Limb (tissue), 2 donors: ENCODE measurements at regions not wholly inside any gene's neighbourhood (a gene's known extent, or its start where the extent isn't known, plus 50 kb on each side); places are given as distances from the start of the nearest gene placed in this dataset.
"Not testable (repeated sequence)": the region's sequence is repeated elsewhere in the genome, so short reads cannot be mapped to it uniquely, and the experiment has no call there.

Source experiments
- DNase-seq, 2 donors: peaks; one replicate each; pipeline ENCODE4 v3.0.0-alpha.2; 2016; ENCODE audit errors: extremely low spot score in 2 of 2

DNA sequence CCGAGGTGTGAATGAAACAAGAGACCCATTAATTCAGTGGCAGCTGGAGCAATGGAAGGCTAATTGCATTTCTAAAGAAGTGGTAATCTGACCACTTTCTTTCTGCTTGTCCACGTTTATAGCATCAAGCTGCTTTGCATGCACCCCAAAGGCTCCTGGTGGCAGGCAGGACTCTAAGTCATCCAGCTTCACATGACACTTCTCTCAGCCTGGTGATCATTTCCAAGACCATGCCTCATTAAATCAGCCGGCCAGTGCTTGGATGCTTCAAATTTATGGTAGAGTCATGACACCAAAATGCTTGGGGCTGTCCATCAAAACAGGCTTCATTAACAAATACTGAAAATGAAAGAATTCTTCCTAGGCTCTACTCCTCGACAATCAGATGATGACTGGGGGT is 614.9 kb downstream of the DOK5 start:
- no peak for DNase-seq

DNA sequence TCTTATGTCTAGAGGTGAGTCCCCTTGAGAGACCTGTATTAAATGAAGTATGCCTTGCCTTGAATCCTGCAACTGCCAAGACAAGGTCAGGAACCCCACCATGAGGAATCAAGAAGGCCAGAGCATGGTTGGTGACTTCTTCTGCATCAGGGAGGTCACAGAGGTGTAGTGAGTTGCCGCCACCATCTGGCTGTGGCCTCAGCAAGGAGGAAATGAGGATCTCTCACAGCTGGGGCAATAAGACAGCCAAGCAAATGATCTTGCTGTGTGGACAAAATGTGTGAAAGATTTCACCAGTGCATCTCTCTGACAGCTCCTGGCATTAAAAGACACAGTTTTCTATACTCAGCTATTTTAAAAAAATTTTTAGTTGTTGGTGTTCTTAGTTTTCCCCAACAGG is 611.0 kb downstream of the DOK5 start:
- no peak for DNase-seq

DNA sequence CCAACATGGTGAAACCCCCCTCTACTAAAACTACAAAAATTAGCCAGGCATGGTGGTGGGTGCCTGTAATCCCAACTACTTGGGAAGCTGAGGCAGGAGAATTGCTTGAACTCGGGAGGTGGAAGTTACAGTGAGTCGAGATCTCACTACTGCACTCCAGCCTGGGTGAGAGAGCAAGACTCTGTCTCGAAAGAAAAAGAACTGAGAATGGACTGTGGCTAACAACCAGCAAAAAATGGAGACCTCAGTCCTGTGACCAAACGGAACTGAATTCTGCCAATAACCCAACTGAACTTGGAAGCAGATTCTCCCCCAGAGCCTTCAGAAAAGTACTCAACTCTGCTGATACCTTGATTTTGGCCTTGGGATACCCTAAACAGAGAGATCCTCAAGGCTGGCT is 604.5 kb downstream of the DOK5 start:
- DNase-seq, result no peak

DNA sequence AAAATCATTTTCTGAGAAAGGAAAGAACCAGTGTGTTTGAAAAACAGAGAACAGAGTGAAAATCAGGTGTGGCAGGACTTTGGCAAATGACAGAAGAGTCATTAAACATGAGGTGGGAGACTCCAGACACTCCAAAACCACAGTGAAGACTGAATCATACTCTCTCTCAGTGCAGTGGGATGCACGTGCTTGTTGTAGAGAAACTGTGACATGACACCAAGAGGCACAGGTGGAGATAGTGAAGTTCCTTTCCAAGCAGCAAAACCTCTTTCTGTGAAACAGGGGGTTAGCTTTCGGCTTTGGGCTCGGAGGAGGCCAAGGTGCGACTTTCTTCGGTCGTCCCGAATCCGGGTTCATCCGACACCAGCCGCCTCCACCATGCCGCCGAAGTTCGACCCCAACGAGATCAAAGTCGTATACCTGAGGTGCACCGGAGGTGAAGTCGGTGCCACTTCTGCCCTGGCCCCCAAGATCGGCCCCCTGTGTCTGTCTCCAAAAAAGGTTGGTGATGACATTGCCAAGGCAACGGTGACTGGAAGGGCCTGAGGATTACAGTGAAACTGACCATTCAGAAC is 599.0 kb downstream of the DOK5 start:
- DNase-seq, result not testable (repeated sequence)

DNA sequence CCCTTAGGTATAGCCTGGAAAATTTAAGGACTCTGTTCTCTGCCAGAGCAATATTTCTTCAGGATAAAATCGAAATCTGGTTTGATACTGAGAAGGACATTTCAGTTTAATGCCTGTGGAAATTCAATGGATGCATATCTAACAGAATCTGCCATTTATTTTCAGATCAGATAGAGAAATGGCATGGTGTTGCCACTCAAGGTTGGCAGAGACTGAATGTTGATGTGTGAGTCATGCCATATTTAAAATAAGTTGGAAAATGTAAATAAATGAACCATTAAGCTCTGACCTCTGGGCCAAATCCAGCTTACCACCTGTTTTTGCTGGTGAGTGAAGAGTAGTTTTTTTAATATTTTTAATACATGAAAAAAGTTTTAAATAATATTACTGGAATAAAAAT is 594.6 kb downstream of the DOK5 start:
- DNase-seq, result no peak

DNA sequence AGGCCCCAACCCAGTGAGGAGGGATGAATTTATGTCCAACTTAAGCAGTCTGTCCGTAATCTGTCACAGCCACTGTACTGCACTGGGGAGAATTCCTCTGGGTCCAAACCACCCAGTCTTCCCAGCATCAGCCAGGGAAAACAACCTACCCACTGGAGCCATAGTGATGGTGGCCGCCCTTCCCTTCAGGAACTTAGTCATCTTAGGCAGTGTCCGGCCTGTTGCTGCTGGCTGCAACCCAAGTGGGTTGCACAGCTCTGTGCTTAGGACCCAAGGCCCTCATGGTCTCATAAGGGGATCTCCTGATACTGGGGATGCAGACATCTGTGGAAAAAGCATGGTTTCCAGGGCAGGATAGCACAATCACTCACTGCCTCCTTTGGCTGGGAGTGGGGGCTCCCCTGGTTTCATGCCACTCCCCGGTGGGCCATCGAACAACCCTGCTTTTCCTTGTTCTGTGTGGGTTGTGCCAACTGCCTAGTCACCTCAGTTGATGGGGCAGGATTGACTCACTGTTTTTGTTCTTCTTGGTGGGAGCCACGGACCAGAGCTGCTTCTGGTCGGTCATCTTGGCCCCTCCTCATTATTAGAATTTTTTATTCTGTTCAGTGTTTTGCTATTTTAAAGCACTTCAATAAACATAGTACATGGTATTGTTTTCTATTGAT is 591.9 kb downstream of the DOK5 start:
- no peak for DNase-seq

DNA sequence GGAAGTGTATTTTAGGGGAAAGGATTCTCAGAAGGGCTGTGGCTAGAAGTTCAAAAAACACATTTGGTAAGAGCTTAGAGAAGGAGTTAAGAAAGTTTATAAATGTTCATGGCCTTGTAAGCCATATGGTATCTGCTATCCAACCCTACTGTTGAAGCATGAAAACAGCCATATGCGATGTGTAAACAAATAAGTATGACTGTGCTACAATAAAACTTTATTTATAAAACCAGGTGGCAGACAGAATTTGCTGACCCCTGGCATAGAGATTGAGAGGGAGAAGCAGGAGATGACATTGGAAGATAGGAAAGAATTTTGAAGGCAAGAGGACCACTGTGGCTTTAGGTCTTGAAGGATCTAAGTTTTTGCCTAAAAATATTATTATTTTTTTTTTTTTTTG is 583.5 kb downstream of the DOK5 start:
- no peak for DNase-seq

DNA sequence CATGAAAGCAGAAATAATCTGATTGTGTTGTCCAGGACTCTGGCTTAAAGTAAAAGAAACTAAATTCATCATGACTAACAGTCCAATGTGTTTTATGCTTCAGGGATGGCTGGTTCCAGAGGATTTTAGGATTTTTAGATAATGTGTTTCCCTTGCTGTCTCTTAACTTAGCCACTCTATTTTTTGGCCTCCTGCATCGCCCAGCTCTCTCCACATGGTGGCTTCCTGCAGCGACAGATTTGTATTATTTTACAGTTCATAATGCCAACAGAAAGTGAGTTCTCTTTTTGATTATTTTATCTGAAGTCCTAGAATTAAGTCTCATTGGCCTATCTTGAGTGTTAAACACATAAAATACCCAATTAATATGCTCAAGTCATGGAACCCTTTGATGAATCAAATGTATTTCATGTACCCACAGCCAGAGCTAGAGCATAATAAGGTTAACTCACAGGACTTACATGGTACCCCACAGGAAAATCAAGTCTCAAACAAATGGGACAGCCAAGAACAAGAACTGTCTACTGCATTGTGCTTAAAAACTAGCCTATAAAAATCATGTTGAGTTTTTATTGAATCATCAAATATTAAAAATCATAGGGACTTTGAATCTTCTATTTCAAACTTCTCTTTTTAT is 582.5 kb downstream of the DOK5 start:
- no peak for DNase-seq

DNA sequence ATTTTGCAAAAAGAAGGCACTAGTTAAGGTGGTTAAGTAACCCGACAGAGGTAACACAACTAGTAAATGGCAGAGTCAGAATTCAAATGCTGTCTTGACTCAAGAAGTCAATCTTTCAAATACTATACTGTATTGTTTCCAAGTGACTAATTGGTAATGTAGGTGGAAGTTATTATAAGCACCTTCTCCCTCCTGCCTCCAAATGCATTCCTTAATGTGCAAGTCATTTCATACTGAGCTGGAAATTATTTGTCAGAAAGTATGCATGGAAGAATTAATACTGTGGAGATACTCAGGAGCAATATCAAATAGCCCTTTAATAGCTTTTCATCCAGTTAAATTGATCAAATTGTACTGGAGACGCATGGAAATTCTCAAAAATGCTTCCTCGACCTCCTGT is 579.1 kb downstream of the DOK5 start:
- no peak for DNase-seq

DNA sequence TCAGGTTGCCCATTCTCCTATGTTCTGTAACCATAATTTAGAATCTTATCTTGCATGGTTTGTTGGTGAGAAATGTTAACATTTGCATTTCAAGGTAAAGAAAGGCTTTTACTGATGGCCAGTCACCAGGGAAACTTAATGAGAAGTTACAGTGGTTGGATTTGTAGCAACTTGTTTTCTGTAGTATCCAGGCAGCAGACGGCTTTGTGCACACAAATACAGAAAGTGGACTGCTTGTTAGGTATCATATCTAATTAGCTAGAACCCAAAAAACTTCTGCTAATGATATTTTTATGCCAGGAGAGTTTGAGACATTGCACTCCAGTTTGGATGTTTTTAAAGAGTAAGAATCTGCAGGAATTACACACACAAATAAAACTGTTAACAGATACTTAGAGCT is 578.0 kb downstream of the DOK5 start:
- no peak for DNase-seq

DNA sequence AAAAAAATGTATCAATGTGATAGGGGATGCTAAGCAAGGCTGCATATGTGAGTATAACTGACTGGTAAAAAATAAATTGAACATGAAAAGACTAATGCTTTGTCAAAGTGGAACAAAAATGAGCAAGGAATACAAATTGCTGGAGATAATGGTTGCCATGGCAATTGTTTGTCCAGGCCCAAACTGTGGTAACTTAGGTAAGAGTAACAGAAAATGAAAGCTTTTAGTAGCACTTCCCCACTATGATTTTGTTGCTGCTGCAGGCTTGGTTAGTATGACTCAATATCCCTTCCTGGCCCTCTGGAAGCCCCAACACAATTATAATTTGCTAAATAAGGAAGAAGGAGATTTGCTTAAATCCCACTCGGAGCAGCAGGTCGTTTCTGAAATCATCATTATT is 577.1 kb downstream of the DOK5 start:
- no peak for DNase-seq

DNA sequence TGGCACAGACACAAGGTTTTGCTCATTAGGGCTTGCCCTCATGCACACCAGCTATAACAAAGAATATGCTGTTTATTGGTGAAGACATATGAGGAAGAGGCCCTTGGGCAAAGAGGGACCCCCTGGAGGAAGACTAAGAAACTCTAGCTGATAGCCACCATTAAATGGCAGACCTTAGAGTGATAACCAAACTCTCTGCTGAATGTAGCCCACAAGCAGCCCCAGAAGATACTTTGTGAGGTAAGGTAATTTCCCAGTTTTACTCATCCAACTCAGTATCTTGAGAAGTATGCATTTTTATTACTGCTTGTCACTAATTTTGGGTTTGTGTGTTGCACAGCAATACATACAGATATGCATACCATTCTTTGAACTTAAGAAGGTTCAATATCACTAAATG is 563.3 kb downstream of the DOK5 start:
- DNase-seq, result no peak

DNA sequence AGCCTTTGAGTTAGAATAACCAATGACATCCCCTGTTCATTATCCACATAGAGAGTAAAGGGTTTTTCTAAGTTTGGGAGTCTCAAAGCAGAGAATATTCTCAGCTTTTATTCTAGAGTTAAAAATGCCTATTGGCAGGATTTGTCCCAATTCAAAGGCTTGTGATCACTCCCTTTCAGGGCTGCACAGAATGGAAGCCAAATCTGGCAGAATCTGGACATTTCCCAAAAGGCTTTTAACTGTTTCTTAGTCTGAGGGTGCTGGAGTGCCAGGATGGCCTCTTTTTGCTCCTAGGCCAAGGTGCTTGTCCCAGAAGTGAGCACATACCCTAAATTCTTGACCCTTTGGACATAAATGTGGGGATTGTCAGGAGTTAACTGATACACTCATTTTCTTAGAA is 556.6 kb downstream of the DOK5 start:
- no peak for DNase-seq

DNA sequence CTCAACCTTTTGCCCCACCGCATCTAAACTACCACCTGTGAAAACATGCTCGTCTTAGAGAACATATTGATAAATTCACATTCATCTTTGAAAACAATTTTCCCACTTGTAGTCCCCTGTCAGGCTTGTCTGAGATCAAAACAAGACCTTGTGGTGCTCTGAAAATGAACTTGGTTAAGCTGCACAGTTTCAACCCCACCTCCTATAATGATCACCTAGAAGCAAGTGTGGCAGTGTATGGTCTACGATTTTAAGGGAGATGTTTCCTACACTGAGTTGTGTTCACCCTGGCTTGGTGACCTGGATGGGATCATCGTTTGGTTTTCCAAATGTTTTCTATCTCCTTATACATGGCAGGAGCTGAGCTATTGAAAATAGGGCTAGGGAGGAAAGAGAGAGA is 539.4 kb downstream of the DOK5 start:
- no peak for DNase-seq

DNA sequence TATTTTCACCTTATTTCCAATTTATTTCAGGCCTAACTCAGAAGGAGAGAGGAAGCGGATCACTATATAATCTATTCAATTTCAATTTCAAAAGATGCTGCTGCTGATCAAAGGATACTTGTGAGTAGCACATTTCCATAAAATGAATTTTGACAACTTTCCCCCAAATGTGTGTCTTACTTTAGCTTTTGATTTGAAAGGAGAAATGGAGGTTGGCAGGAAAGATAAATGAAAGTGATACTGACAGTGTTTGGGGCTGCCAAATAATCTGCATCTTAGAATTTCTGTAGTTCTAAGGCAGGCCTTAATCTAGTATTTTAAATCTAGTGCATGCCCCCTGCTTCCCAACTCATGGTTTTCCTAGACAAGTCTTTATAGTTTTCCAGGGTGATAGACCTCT is 535.4 kb downstream of the DOK5 start:
- DNase-seq, result no peak

DNA sequence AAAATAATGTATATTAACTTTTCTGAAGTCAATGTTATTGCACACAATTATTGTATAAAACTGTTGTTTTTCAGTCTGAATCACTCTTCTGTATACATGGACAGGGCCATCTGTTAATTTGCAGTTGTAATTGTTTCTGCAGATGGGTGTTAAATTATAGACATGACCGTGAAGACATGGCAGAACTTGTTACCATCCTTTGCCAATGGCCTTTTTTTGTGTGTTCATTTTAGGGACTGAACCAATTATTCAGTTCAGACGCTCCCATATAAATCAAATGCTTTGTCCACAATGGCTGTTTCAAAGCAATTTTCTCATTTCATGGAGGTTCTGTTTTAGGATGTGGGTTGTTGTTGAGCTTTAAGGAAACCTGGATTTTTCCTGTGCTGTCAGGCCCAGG is 533.7 kb downstream of the DOK5 start:
- no peak for DNase-seq

DNA sequence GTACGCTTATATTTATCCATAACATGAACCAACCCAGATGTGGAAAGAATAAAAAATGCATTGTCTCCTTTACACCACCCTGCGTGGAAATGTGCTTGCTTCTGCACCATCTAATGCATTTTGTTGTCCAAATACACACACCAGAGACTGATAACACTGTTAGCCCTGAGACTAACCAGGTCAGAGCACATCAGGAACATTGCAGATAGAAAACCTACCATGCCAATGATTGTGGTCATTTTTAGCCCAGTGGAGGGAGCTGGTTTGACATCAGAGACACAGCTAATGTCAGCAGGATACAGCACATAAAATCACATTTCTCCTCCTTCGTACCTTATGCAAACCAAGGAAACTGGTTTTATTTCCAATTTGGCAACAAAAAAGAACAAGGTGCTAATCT is 528.7 kb downstream of the DOK5 start:
- no peak for DNase-seq

DNA sequence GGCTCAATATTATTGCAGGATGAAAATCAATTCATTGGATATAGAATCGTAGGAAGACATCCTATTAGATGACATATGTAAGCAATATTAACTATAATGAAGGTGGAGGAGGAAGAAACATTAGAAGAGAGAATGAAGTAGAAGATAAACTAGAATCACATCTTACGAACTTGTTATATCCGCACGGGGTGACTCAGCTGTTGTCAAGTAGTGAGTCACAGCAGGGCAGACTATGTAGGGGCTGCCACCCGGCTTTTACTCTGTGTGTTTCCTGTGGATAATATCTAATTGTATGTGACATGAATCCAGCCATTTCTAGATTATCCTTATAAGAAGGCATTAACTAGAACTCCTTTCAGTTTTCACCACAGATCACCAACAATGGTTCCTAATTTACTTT is 520.2 kb downstream of the DOK5 start:
- no peak for DNase-seq

DNA sequence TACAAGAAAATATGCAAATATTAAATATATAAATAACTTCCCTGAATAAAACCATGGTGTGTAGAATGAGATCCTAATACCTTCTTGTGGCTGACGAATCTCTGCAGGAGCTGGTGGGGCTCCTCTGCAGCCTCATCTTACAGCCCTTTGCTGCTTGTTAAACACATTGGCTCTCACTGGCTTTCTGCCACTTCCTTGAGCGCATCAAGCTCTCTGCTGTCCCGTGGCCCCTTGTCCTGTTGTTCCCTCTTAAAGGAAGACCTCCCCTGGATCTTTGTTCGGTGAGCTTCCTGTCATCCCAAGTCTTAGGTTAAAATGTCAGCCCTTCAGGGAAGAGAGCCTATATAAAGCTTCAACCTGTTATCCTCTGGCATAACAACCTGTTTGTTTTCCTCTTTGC is 519.6 kb downstream of the DOK5 start:
- no peak for DNase-seq

DNA sequence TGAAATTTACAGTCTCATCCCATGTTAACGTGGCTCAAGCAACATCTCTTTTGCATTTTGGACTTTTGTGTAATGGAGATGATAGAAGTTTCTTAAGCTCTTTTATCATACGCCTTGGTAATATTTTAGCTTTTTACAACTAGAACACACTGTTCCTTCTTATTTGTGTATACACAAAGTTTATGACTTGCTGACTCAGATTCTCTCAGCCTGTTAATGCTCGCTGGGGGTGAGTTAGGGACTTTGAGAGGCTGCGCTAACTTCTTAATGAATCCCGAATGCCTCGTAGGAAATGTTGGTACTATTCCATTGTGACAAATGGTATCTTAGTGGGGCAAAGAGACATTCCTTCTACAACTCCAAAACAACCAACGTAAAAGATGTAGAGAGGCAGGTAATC is 509.7 kb downstream of the DOK5 start:
- no peak for DNase-seq

DNA sequence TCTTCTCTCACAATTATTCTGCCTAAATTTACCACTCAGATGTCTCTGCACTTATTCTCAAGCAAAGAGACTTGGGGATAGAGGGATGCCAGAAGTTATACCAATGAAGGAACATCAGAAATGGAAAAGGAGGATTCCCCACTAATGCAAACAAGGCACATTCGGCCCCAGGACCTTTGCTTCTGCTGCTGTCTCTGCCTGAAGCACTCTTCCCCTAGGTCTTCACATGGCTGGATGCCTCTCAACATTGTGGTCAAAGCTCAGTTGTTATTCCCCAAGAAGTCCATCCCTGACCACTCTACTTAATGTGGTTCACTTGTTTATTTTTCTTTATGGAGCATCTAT is 508.7 kb downstream of the DOK5 start:
- no peak for DNase-seq

DNA sequence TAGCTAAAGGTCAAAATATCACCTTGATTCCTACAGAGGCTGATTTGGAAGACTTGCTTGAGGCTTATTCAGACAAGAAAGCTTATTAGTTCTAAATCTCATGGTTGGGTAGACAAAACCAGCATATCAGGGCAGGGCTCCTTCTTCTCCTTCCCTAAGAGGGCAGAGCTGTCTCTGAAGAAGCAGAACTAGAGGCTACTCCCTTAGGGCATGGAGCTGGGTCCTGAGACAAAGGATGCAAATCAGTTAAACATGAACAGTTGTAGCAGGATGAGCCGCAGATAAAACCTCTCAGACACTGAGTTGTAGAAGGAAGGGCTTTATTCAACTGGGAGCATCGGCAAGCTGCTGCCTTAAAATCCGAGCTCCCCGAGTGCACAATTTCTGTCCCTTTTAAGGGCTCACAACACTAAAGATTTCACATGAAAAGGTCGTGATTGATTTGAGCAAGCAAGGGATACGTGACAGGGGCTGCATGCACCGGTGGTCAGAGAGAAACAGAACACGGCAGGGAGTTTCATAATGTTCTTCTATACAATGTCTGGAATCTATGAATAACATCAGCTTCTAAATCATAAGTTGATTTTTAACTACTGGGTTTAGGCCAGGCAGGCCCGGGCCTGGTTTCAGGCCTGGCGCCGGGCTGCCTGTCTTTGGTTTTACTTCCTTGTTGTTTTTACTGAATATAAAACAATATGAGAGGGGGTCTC is 508.2 kb downstream of the DOK5 start:
- DNase-seq, result not testable (repeated sequence)

DNA sequence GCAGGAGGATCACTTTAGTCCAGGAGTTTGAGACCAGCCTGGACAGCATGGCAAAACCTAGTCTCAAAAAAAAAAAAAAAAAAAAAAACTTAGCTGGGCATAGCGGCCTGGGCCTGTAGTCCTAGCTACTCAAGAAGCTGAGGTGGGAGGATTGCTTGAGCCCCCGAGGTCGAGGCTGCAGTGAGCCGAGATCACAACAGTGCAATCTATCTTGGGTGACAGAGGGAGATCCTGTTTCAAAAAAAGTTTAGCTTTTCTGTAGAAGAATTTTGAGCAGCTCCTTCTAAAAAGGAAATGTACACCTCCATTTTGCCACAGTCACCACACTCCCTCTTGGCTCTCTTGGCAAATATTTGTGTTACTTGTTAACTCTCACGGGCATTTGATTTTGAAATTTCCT is 505.8 kb downstream of the DOK5 start:
- DNase-seq, result no peak
